ENCODE measurements at regions not wholly inside any gene's neighbourhood (a gene's known extent, or its start where the extent isn't known, plus 50 kb on each side); places are given as distances from the start of the nearest gene placed in this dataset.

DNA sequence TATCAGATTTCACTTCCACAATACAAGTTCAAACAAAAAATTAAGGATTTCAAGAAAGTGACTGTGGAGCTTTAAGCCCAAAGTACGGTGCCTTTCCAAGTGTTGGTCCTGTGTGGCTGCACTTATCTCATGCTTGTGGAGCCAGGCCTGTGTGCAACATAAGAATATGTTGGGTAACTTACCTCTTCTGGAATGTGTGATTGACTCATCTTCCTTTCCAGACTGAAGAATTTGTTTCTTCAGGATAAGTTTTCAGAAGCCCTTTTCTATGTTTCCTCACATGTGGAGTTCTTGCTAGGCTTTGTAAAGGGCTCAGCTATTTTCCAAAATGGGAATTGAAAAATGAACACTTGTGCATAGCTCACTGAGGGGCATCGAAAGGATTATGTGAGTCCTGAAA, 485.1 kb upstream of the PAPPA start:
- TF ChIP-seq, protein P1, sequence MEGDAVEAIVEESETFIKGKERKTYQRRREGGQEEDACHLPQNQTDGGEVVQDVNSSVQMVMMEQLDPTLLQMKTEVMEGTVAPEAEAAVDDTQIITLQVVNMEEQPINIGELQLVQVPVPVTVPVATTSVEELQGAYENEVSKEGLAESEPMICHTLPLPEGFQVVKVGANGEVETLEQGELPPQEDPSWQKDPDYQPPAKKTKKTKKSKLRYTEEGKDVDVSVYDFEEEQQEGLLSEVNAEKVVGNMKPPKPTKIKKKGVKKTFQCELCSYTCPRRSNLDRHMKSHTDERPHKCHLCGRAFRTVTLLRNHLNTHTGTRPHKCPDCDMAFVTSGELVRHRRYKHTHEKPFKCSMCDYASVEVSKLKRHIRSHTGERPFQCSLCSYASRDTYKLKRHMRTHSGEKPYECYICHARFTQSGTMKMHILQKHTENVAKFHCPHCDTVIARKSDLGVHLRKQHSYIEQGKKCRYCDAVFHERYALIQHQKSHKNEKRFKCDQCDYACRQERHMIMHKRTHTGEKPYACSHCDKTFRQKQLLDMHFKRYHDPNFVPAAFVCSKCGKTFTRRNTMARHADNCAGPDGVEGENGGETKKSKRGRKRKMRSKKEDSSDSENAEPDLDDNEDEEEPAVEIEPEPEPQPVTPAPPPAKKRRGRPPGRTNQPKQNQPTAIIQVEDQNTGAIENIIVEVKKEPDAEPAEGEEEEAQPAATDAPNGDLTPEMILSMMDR (optimal IDR thresholded peaks at IDR 0.05 in 1 of 3, IDR thresholded peaks at IDR 0.05 in 1 of 3, conservative IDR thresholded peaks at IDR 0.05 in 1 of 3; ENCODE audit: extremely low read depth in 1 of 3, insufficient read depth in 2 of 3, low read length in 3 of 3) = no peak
- TF ChIP-seq EZH2 (IDR thresholded peaks at IDR 0.05; ENCODE audit: low read length) = no peak
